H1 (cell line): ENCODE measurements at regions not wholly inside any gene's neighbourhood (a gene's known extent, or its start where the extent isn't known, plus 50 kb on each side); places are given as distances from the start of the nearest gene placed in this dataset.

ENCODE experiments used
- CTCF ChIA-PET: fragments of 300-600 bp; sonication (Branson Sonifier 250); formaldehyde crosslinking; loops from one replicate; lab custom pipeline; 2021; ENCODE audit not compliant: partially characterized antibody; lab: Charles Lee
- POLR2A ChIA-PET: fragments of 300-600 bp; sonication (Branson Sonifier 250); formaldehyde crosslinking; loops from one replicate; lab custom pipeline; 2021; ENCODE audit warnings: inconsistent platforms; ENCODE audit not compliant: partially characterized antibody; lab: Charles Lee
- DNase-seq, 2 experiments: peaks; one replicate each; pipeline versions ENCODE4 v3.0.0 to v3.0.0-alpha.2; 2010 to 2022; ENCODE audit warnings: low spot score in 2 of 2, low read depth in 1 of 2, mixed read lengths in 1 of 2
- FAIRE-seq: peaks from 2 replicates; lab custom pipeline; 2011; peaks lifted over from hg19 to GRCh38; lab: Jason Lieb, UNC
- H2AFZ ChIP-seq: 2 replicates; pipeline ENCODE4 v1.8.1; 2012; ENCODE audit warnings: low read length, inconsistent platforms
- H2AK5ac ChIP-seq: 2 replicates; pipeline ENCODE4 v1.6.1; 2013; ENCODE audit warnings: low read depth, low read length
- H2BK120ac ChIP-seq: replicated peaks from 2 replicates; pipeline ENCODE3; 2013; ENCODE audit warnings: low read depth, low read length, inconsistent platforms
- H2BK12ac ChIP-seq: 2 replicates; pipeline ENCODE4 v1.6.1; 2013; ENCODE audit warnings: low read depth, low read length
- H2BK15ac ChIP-seq: 2 replicates; pipeline ENCODE4 v1.6.1; 2013; ENCODE audit warnings: low read length
- H2BK20ac ChIP-seq: 2 replicates; pipeline ENCODE4 v1.6.1; 2013; ENCODE audit warnings: low read length
- H2BK5ac ChIP-seq: 2 replicates; pipeline ENCODE4 v1.6.1; 2013; ENCODE audit warnings: low read depth, low read length
- H3K14ac ChIP-seq: 2 replicates; pipeline ENCODE4 v1.6.1; 2013; ENCODE audit warnings: inconsistent platforms; ENCODE audit not compliant: insufficient read length
- H3K18ac ChIP-seq: 2 replicates; pipeline ENCODE4 v1.6.1; 2013; ENCODE audit warnings: low read length; ENCODE audit errors: extremely low read depth
- H3K23ac ChIP-seq: 2 replicates; pipeline ENCODE4 v1.6.1; 2013; ENCODE audit warnings: inconsistent platforms; ENCODE audit not compliant: insufficient read length
- H3K23me2 ChIP-seq: 2 replicates; pipeline ENCODE4 v1.6.1; 2013; ENCODE audit warnings: low read depth, low read length
- H3K27ac ChIP-seq: 2 replicates; pipeline ENCODE4 v1.6.1; 2011; ENCODE audit warnings: low read depth, low read length, inconsistent platforms
- H3K27me3 ChIP-seq, 4 experiments: replicated peaks in 1 of 4; 1 replicate in 1 of 4; 2 replicates in 3 of 4; pipeline versions ENCODE4 v1.6.1 to v1.8.1; 2011 to 2013; ENCODE audit warnings: low read length in 3 of 4, mild to moderate bottlenecking in 3 of 4, inconsistent platforms in 2 of 4, mixed read lengths in 2 of 4, moderate library complexity in 1 of 4; ENCODE audit not compliant: control insufficient read depth in 3 of 4, insufficient read depth in 3 of 4; ENCODE audit errors: extremely low read depth in 1 of 4
- H3K36me3 ChIP-seq, 4 experiments: 2 replicates each; pipeline versions ENCODE4 v1.6.1 to v1.8.1; 2011 to 2013; ENCODE audit warnings: mild to moderate bottlenecking in 4 of 4, low read length in 3 of 4, moderate library complexity in 2 of 4, control low read depth in 1 of 4, inconsistent platforms in 1 of 4; ENCODE audit not compliant: insufficient read depth in 4 of 4, control insufficient read depth in 2 of 4
- H3K4ac ChIP-seq: replicated peaks from 2 replicates; pipeline ENCODE3; 2013; ENCODE audit warnings: low read length, low read depth, mixed read lengths, inconsistent platforms; ENCODE audit not compliant: insufficient read length
- H3K4me1 ChIP-seq, 4 experiments: replicated peaks in 1 of 4; 1 replicate in 1 of 4; 2 replicates in 3 of 4; pipeline versions ENCODE4 v1.6.1 to v1.8.1; 2011 to 2013; ENCODE audit warnings: low read length in 3 of 4, inconsistent platforms in 2 of 4, mixed read lengths in 1 of 4; ENCODE audit not compliant: insufficient read depth in 4 of 4, control insufficient read depth in 3 of 4
- H3K4me2 ChIP-seq, 2 experiments: 2 replicates each; pipeline versions ENCODE4 v1.6.1 to v1.8.1; 2011 to 2013; ENCODE audit warnings: low read depth in 2 of 2, low read length in 2 of 2, control low read depth in 1 of 2, inconsistent platforms in 1 of 2, mild to moderate bottlenecking in 1 of 2; ENCODE audit not compliant: insufficient read depth in 1 of 2
- H3K4me3 ChIP-seq, 4 experiments: fragments of 200-600, 300-600 bp in 1 of 4; sonication (generic), shearing (Covaris generic), sonication (Bioruptor Twin) in 1 of 4; 2 replicates each; pipeline versions ENCODE4 v1.5.1 to v1.8.1; 2011 to 2016; ENCODE audit warnings: low read length in 4 of 4, low read depth in 3 of 4, control low read depth in 2 of 4, inconsistent platforms in 2 of 4, mild to moderate bottlenecking in 2 of 4, mixed read lengths in 1 of 4, moderate library complexity in 1 of 4; ENCODE audit not compliant: insufficient read depth in 2 of 4; ENCODE audit errors: extremely low read depth in 1 of 4
- H3K56ac ChIP-seq: replicated peaks from 2 replicates; pipeline ENCODE3; 2013; ENCODE audit warnings: low read depth, mild to moderate bottlenecking, mixed read lengths, low read length, inconsistent platforms; ENCODE audit not compliant: insufficient read length
- H3K79me1 ChIP-seq: 2 replicates; pipeline ENCODE4 v1.6.1; 2013; ENCODE audit warnings: low read depth, low read length, control low read depth
- H3K79me2 ChIP-seq, 2 experiments: 2 replicates each; pipeline versions ENCODE4 v1.6.1 to v1.8.1; 2012 to 2013; ENCODE audit warnings: low read length in 2 of 2, mild to moderate bottlenecking in 2 of 2, inconsistent platforms in 1 of 2; ENCODE audit not compliant: insufficient read depth in 2 of 2, control insufficient read depth in 1 of 2
- H3K9ac ChIP-seq, 4 experiments: replicated peaks in 1 of 4; 1 replicate in 1 of 4; 2 replicates in 3 of 4; pipeline versions ENCODE4 v1.6.1 to v1.8.1; 2011 to 2013; ENCODE audit warnings: low read depth in 3 of 4, low read length in 3 of 4, control low read depth in 2 of 4, mild to moderate bottlenecking in 2 of 4, moderate library complexity in 2 of 4, inconsistent platforms in 1 of 4; ENCODE audit errors: extremely low read depth in 1 of 4
- H3K9me3 ChIP-seq, 2 experiments: 2 replicates each; pipeline versions ENCODE4 v1.6.1 to v1.8.1; 2012 to 2013; ENCODE audit warnings: mild to moderate bottlenecking in 2 of 2, moderate library complexity in 2 of 2, control low read depth in 1 of 2, inconsistent platforms in 1 of 2, low read depth in 1 of 2, low read length in 1 of 2, mixed read lengths in 1 of 2; ENCODE audit not compliant: insufficient read depth in 2 of 2
- H4K20me1 ChIP-seq, 2 experiments: replicated peaks in 1 of 2; 2 replicates each; pipeline versions ENCODE3 to v1.8.1; 2011 to 2013; ENCODE audit warnings: inconsistent platforms in 2 of 2, low read length in 2 of 2, mild to moderate bottlenecking in 1 of 2; ENCODE audit not compliant: insufficient read depth in 2 of 2, control insufficient read depth in 1 of 2
- H4K5ac ChIP-seq: 2 replicates; pipeline ENCODE4 v1.6.1; 2013; ENCODE audit warnings: low read length, low read depth, mixed read lengths, inconsistent platforms; ENCODE audit not compliant: insufficient read length
- H4K8ac ChIP-seq: 2 replicates; pipeline ENCODE4 v1.8.0; 2013; ENCODE audit warnings: mild to moderate bottlenecking, moderate library complexity, low read length, inconsistent platforms; ENCODE audit not compliant: insufficient read depth; ENCODE audit errors: extremely low read depth
- H4K91ac ChIP-seq: replicated peaks from 2 replicates; pipeline ENCODE3; 2013; ENCODE audit warnings: low read length, mixed read lengths, inconsistent platforms; ENCODE audit not compliant: insufficient read length
- BACH1 ChIP-seq: IDR thresholded peaks from 2 replicates; pipeline ENCODE4 v1.6.1; 2012; ENCODE audit warnings: low read length, improper control_type of control experiment
- BCL11A ChIP-seq, 2 experiments: IDR thresholded peaks; one replicate each; pipeline ENCODE4 v1.6.1; 2011; ENCODE audit warnings: low read depth in 2 of 2, low read length in 2 of 2, mild to moderate bottlenecking in 2 of 2
- BRCA1 ChIP-seq: IDR thresholded peaks from 2 replicates; pipeline ENCODE4 v1.6.1; 2012; ENCODE audit warnings: low read depth, low read length, improper control_type of control experiment
- CBX8 ChIP-seq: fragments of 300-800, 300-1000 bp; sonication (generic); IDR thresholded peaks from 2 replicates; pipeline ENCODE4 v1.7.1; 2016; ENCODE audit warnings: low read depth, low read length, borderline replicate concordance
- FOSL1 ChIP-seq: IDR thresholded peaks from 2 replicates; pipeline ENCODE4 v1.6.1; 2011; ENCODE audit warnings: mild to moderate bottlenecking, low read depth, low read length, moderate library complexity; ENCODE audit not compliant: insufficient read depth
- HDAC6 ChIP-seq: IDR thresholded peaks from one replicate; pipeline ENCODE4 v1.7.1; 2012; ENCODE audit warnings: low read depth, mild to moderate bottlenecking, inconsistent platforms, low read length, moderate library complexity
- JUND ChIP-seq: IDR thresholded peaks from 2 replicates; pipeline ENCODE4 v1.6.1; 2011; ENCODE audit warnings: mild to moderate bottlenecking, improper control_type of control experiment, low read length
- POU5F1 ChIP-seq: IDR thresholded peaks from 2 replicates; pipeline ENCODE4 v1.6.1; 2011; ENCODE audit warnings: low read depth, mild to moderate bottlenecking, low read length, moderate library complexity
- RBBP5 ChIP-seq: IDR thresholded peaks from 2 replicates; pipeline ENCODE4 v1.7.1; 2012; ENCODE audit warnings: low read depth, mild to moderate bottlenecking, inconsistent platforms, low read length, moderate library complexity, borderline replicate concordance
- RFX5 ChIP-seq: IDR thresholded peaks from 2 replicates; pipeline ENCODE4 v1.6.1; 2011; ENCODE audit warnings: low read depth, low read length, improper control_type of control experiment, borderline replicate concordance
- SIRT6 ChIP-seq: IDR thresholded peaks from one replicate; pipeline ENCODE4 v1.7.1; 2012; ENCODE audit warnings: low read length, inconsistent platforms
- SP1 ChIP-seq: IDR thresholded peaks from 2 replicates; pipeline ENCODE4 v1.6.1; 2011; ENCODE audit warnings: low read depth, low read length
- SP2 ChIP-seq: IDR thresholded peaks from 2 replicates; pipeline ENCODE4 v1.6.1; 2012; ENCODE audit warnings: mild to moderate bottlenecking, low read length, inconsistent platforms
- ZNF274 ChIP-seq: IDR thresholded peaks from 2 replicates; pipeline ENCODE4 v1.7.0; 2012; ENCODE audit warnings: low read length, borderline replicate concordance; ENCODE audit errors: extremely low read depth
- WGBS, 2 experiments: shearing (Covaris generic) in 1 of 2; methylation state at CpG; one replicate each; pipeline versions ENCODE4 v1.1.6 to v1.1.7; 2013 to 2015; ENCODE audit warnings: low lambda C conversion rate in 2 of 2, mixed read lengths in 2 of 2, inconsistent platforms in 1 of 2, low coverage in 1 of 2, missing lambda C conversion rate in 1 of 2; ENCODE audit not compliant: insufficient replicate concordance in 2 of 2, insufficient coverage in 1 of 2, insufficient read length in 1 of 2; ENCODE audit errors: extremely low coverage in 1 of 2, missing lambda C conversion rate in 1 of 2; 5-methylcytosine and 5-hydroxymethylcytosine counted together
- TF ChIP-seq, protein P1 (sequence below): IDR thresholded peaks from 2 replicates; pipeline ENCODE4 v1.6.1; 2011; ENCODE audit warnings: low read length, improper control_type of control experiment

DNA sequence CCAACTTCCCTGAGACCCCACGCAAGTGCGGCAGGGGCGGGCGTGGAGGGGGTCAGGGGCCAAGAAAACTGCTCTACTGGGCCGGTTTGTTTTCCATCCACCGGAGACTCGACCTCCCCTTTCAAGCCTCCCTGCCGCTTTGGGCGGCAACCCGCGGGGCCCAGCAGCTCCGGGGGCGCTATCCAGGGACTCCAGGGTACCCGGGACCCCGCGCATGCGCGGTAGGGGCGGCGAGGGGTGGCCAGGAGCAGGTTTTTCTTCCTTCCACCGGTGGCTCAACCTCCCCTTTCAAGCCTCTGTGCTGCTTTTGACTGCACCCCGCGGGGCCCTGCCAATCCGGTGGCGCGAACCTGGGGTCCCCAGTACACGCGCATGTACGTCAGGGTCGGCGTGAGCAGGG, 323.5 kb downstream of the ALG10 start:
- peaks cover 0 to 4% (median 0%) of the 10 kb centered on the region in 4 experiments; a peak in 1 of 8 replicates for H3K36me3 ChIP-seq
- peaks cover 33 to 100% of the 10 kb centered on the region in 2 experiments; a peak in 3 of 4 replicates for H3K9me3 ChIP-seq
- FAIRE-seq (no peak), DNase-seq (no peak)
- no peaks in the 10 kb centered on the region for H3K23me2 ChIP-seq
- H4K20me1 ChIP-seq: no peaks in the 10 kb centered on the region
- H3K56ac ChIP-seq: no peak overlapping the region
- H4K8ac ChIP-seq: no peak overlapping the region
- H2BK15ac ChIP-seq: no peak overlapping the region
- no peaks in the 10 kb centered on the region for H3K79me2 ChIP-seq
- H3K27ac ChIP-seq: no peak overlapping the region
- no peak overlapping the region for H3K23ac ChIP-seq
- H4K91ac ChIP-seq: no peak overlapping the region
- no peak overlapping the region for H3K14ac ChIP-seq
- H2BK12ac ChIP-seq: no peak overlapping the region
- POLR2A ChIA-PET: no interaction called here
- 88% methylated on average over 22 of the region's 31 CpGs; no CpG with 5 or more reads in 1 of the 2 experiments for WGBS, 2 experiments
- H3K79me1 ChIP-seq: no peaks in the 10 kb centered on the region
- H3K9ac ChIP-seq: no peak overlapping the region
- CTCF ChIA-PET: no interaction called here
- no peak overlapping the region for H2AK5ac ChIP-seq
- no peak overlapping the region for H2BK20ac ChIP-seq
- no peak overlapping the region for H3K4ac ChIP-seq
- TF ChIP-seq ZNF274 (no peak), SIRT6 (no peak), CBX8 (no peak), BRCA1 (no peak), RBBP5 (no peak), BACH1 (no peak), POU5F1 (no peak), SP1 (no peak), BCL11A (IDR thresholded peaks at IDR 0.05; ENCODE audit: low read depth in 2 of 2, low read length in 2 of 2) (no peak), HDAC6 (no peak), RFX5 (no peak), SP2 (no peak), FOSL1 (no peak), JUND (no peak)
- TF ChIP-seq, protein P1, sequence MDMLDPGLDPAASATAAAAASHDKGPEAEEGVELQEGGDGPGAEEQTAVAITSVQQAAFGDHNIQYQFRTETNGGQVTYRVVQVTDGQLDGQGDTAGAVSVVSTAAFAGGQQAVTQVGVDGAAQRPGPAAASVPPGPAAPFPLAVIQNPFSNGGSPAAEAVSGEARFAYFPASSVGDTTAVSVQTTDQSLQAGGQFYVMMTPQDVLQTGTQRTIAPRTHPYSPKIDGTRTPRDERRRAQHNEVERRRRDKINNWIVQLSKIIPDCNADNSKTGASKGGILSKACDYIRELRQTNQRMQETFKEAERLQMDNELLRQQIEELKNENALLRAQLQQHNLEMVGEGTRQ: no peak
- no peak overlapping the region for H3K18ac ChIP-seq
- no peaks in the 10 kb centered on the region for H3K4me1 ChIP-seq
- H4K5ac ChIP-seq: no peak overlapping the region
- no peak overlapping the region for H3K4me2 ChIP-seq
- no peak overlapping the region for H2BK5ac ChIP-seq
- H2BK120ac ChIP-seq: no peak overlapping the region
- no peak overlapping the region for H3K4me3 ChIP-seq
- H2AFZ ChIP-seq: no peak overlapping the region
- H3K27me3 ChIP-seq: no peaks in the 10 kb centered on the region
